HEK293 (cell line): ENCODE measurements at regions not wholly inside any gene's neighbourhood (a gene's known extent, or its start where the extent isn't known, plus 50 kb on each side); places are given as distances from the start of the nearest gene placed in this dataset.

Source experiments
- CTCF ChIA-PET: fragments of 350-600 bp; formaldehyde crosslinking; extraction: SDS; loops from one replicate; lab custom pipeline; 2021; ENCODE audit warnings: antibody characterized with exemption; lab: Yijun Ruan, JAX
- POLR2A ChIA-PET: fragments of 300-600 bp; formaldehyde crosslinking; extraction: SDS; loops from one replicate; lab custom pipeline; 2020; ENCODE audit warnings: antibody characterized with exemption, inconsistent platforms; lab: Yijun Ruan, JAX
- H3K27ac ChIP-seq: fragments of 200-500 bp; sonication (Bioruptor generic); 2 replicates; pipeline ENCODE4 v1.5.1; 2014; ENCODE audit warnings: low read depth, low read length, control low read depth, inconsistent platforms; ENCODE audit errors: extremely low read depth
- H3K36me3 ChIP-seq, 2 experiments: fragments of 200-500 bp in 1 of 2; sonication (Bioruptor generic) in 1 of 2; 1 replicate in 1 of 2; 2 replicates in 1 of 2; pipeline ENCODE4 v1.5.1; 2014 to 2017; ENCODE audit warnings: inconsistent platforms in 2 of 2, low read length in 2 of 2; ENCODE audit not compliant: control insufficient read depth in 2 of 2, insufficient read depth in 1 of 2
- H3K4me1 ChIP-seq: fragments of 200-500 bp; sonication (Bioruptor generic); 2 replicates; pipeline ENCODE4 v1.5.1; 2014; ENCODE audit warnings: mild to moderate bottlenecking, low read length, inconsistent platforms; ENCODE audit not compliant: control insufficient read depth, insufficient read depth
- H3K4me3 ChIP-seq: 2 replicates; pipeline ENCODE4 v1.5.1; 2011; ENCODE audit warnings: low read depth, mild to moderate bottlenecking, control low read depth, low read length, moderate library complexity
- H3K9me3 ChIP-seq: fragments of 200-500 bp; sonication (Bioruptor generic); 2 replicates; pipeline ENCODE4 v1.5.1; 2014; ENCODE audit warnings: low read depth, low read length, inconsistent platforms; ENCODE audit not compliant: control insufficient read depth, insufficient read depth
- GLI2 ChIP-seq: fragments of 450-650 bp; formaldehyde crosslinking; IDR thresholded peaks from 2 replicates; pipeline ENCODE4; 2017; ENCODE audit warnings: missing biosample characterization, missing genetic modification characterization, low read depth, borderline replicate concordance
- GLIS1 ChIP-seq: fragments of 450-650 bp; formaldehyde crosslinking; IDR thresholded peaks from 2 replicates; pipeline ENCODE4 v1.5.1; 2016; ENCODE audit warnings: missing biosample characterization, missing genetic modification characterization
- IKZF3 ChIP-seq: fragments of 450-650 bp; IDR thresholded peaks from 2 replicates; pipeline ENCODE4 v1.5.0; 2018; ENCODE audit warnings: missing biosample characterization, mild to moderate bottlenecking, missing genetic modification characterization, moderate library complexity
- KLF10 ChIP-seq: fragments of 450-650 bp; IDR thresholded peaks from 2 replicates; pipeline ENCODE4 v1.5.1; 2018; ENCODE audit warnings: missing biosample characterization, mild to moderate bottlenecking, missing genetic modification characterization
- TSHZ1 ChIP-seq: fragments of 450-650 bp; formaldehyde crosslinking; IDR thresholded peaks from 2 replicates; pipeline ENCODE4 v1.5.1; 2016; ENCODE audit warnings: missing biosample characterization, missing genetic modification characterization, borderline replicate concordance
- ZBTB8A ChIP-seq: fragments of 450-650 bp; formaldehyde crosslinking; IDR thresholded peaks from 2 replicates; pipeline ENCODE4 v1.5.1; 2016; ENCODE audit warnings: missing biosample characterization, missing genetic modification characterization
- ZEB2 ChIP-seq: fragments of 450-650 bp; formaldehyde crosslinking; IDR thresholded peaks from 2 replicates; pipeline ENCODE4 v1.5.1; 2016; ENCODE audit warnings: missing biosample characterization, missing genetic modification characterization
- ZNF214 ChIP-seq: fragments of 450-650 bp; formaldehyde crosslinking; IDR thresholded peaks from 2 replicates; pipeline ENCODE4 v1.5.1; 2017; ENCODE audit warnings: missing biosample characterization, mild to moderate bottlenecking, missing genetic modification characterization, borderline replicate concordance
- ZNF221 ChIP-seq: fragments of 450-650 bp; formaldehyde crosslinking; IDR thresholded peaks from 2 replicates; pipeline ENCODE4 v1.5.1; 2017; ENCODE audit warnings: missing biosample characterization, missing genetic modification characterization, borderline replicate concordance
- ZNF354C ChIP-seq: fragments of 450-650 bp; formaldehyde crosslinking; IDR thresholded peaks from 2 replicates; pipeline ENCODE4 v1.5.1; 2016; ENCODE audit warnings: missing biosample characterization, missing genetic modification characterization, low read depth, borderline replicate concordance
- ZNF416 ChIP-seq: fragments of 450-650 bp; formaldehyde crosslinking; IDR thresholded peaks from 2 replicates; pipeline ENCODE4 v1.5.1; 2016; ENCODE audit warnings: missing biosample characterization, missing genetic modification characterization
- ZNF426 ChIP-seq: fragments of 450-650 bp; formaldehyde crosslinking; IDR thresholded peaks from 2 replicates; pipeline ENCODE4 v1.5.1; 2017; ENCODE audit warnings: missing biosample characterization, missing genetic modification characterization, mild to moderate bottlenecking, inconsistent platforms, moderate library complexity
- ZNF48 ChIP-seq: fragments of 450-650 bp; formaldehyde crosslinking; IDR thresholded peaks from 2 replicates; pipeline ENCODE4 v1.5.1; 2016; ENCODE audit warnings: missing biosample characterization, missing genetic modification characterization
- ZNF510 ChIP-seq: fragments of 450-650 bp; formaldehyde crosslinking; IDR thresholded peaks from 2 replicates; pipeline ENCODE4 v1.5.1; 2018; ENCODE audit warnings: mild to moderate bottlenecking, missing genetic modification characterization, missing biosample characterization; ENCODE audit not compliant: insufficient replicate concordance
- ZNF514 ChIP-seq: fragments of 450-650 bp; formaldehyde crosslinking; IDR thresholded peaks from 2 replicates; pipeline ENCODE4 v1.5.1; 2016; ENCODE audit warnings: missing biosample characterization, missing genetic modification characterization
- ZNF529 ChIP-seq: fragments of 450-650 bp; formaldehyde crosslinking; IDR thresholded peaks from 2 replicates; pipeline ENCODE4 v1.5.1; 2017; ENCODE audit warnings: missing genetic modification characterization, missing biosample characterization; ENCODE audit not compliant: insufficient replicate concordance
- ZNF654 ChIP-seq: fragments of 450-650 bp; formaldehyde crosslinking; IDR thresholded peaks from 2 replicates; pipeline ENCODE4 v1.5.1; 2016; ENCODE audit warnings: low read depth, missing biosample characterization, missing genetic modification characterization
- ZSCAN30 ChIP-seq: fragments of 450-650 bp; IDR thresholded peaks from 2 replicates; pipeline ENCODE4 v1.5.1; 2018; ENCODE audit warnings: missing biosample characterization, mild to moderate bottlenecking, missing genetic modification characterization, moderate library complexity
- ZSCAN5A ChIP-seq: fragments of 450-650 bp; formaldehyde crosslinking; IDR thresholded peaks from 2 replicates; pipeline ENCODE4 v1.5.1; 2016; ENCODE audit warnings: missing biosample characterization, missing genetic modification characterization
- TF ChIP-seq, protein P1 (sequence below): fragments of 450-650 bp; formaldehyde crosslinking; IDR thresholded peaks from 2 replicates; pipeline ENCODE4 v1.5.0; 2017; ENCODE audit warnings: missing biosample characterization, missing genetic modification characterization, borderline replicate concordance
- TF ChIP-seq, protein P2 (sequence below): fragments of 450-650 bp; formaldehyde crosslinking; IDR thresholded peaks from 2 replicates; pipeline ENCODE4 v1.5.1; 2017; ENCODE audit warnings: missing biosample characterization, missing genetic modification characterization

GRCh38 chr4:111952688-111953087 is 192.6 kb upstream of the FAM241A start:
- no peaks in the 10 kb centered on the region for H3K36me3 ChIP-seq
- TF ChIP-seq ZNF416 (no peak), GLIS1 (tag by site-specific recombination) (no peak), ZSCAN30 (no peak), ZNF514 (tag by site-specific recombination) (no peak), ZNF654 (tag by site-specific recombination) (no peak), TSHZ1 (tag by site-specific recombination) (no peak), ZNF48 (no peak), ZEB2 (no peak), ZNF354C (no peak), ZNF426 (tag by site-specific recombination) (no peak), IKZF3 (tag by site-specific recombination) (no peak), ZBTB8A (tag by site-specific recombination) (no peak), KLF10 (tag by site-specific recombination) (no peak)
- TF ChIP-seq, protein P1, sequence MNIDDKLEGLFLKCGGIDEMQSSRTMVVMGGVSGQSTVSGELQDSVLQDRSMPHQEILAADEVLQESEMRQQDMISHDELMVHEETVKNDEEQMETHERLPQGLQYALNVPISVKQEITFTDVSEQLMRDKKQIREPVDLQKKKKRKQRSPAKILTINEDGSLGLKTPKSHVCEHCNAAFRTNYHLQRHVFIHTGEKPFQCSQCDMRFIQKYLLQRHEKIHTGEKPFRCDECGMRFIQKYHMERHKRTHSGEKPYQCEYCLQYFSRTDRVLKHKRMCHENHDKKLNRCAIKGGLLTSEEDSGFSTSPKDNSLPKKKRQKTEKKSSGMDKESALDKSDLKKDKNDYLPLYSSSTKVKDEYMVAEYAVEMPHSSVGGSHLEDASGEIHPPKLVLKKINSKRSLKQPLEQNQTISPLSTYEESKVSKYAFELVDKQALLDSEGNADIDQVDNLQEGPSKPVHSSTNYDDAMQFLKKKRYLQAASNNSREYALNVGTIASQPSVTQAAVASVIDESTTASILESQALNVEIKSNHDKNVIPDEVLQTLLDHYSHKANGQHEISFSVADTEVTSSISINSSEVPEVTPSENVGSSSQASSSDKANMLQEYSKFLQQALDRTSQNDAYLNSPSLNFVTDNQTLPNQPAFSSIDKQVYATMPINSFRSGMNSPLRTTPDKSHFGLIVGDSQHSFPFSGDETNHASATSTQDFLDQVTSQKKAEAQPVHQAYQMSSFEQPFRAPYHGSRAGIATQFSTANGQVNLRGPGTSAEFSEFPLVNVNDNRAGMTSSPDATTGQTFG (tag by site-specific recombination), result no peak
- H3K4me3 ChIP-seq, result no peak overlapping the region
- H3K9me3 ChIP-seq, result no peaks in the 10 kb centered on the region
- H3K4me1 ChIP-seq, result no peaks in the 10 kb centered on the region
- POLR2A ChIA-PET, result no interaction called here
- no peak overlapping the region for H3K27ac ChIP-seq
- CTCF ChIA-PET, result interaction anchor here (0.5 to 1.0 kb wide), 3 partner anchors 8 to 13 kb away, joined by 3 read pairs; no protein-coding TSS in a partner anchor

- Histone ChIP-seq H3K4me1 (no peaks in the 10 kb centered on the region), H3K4me3 (no peak overlapping the region), H3K9me3 (no peaks in the 10 kb centered on the region), H3K27ac (no peak overlapping the region), H3K36me3 (no peaks in the 10 kb centered on the region)
- CTCF ChIA-PET, result no interaction called here
- POLR2A ChIA-PET, result no interaction called here
- TF ChIP-seq ZNF510 (no peak), ZNF529 (no peak), ZNF221 (tag by site-specific recombination) (no peak), ZSCAN5A (tag by site-specific recombination) (no peak), ZNF214 (tag by site-specific recombination) (no peak), GLI2 (tag by site-specific recombination) (no peak)
- TF ChIP-seq, protein P2, sequence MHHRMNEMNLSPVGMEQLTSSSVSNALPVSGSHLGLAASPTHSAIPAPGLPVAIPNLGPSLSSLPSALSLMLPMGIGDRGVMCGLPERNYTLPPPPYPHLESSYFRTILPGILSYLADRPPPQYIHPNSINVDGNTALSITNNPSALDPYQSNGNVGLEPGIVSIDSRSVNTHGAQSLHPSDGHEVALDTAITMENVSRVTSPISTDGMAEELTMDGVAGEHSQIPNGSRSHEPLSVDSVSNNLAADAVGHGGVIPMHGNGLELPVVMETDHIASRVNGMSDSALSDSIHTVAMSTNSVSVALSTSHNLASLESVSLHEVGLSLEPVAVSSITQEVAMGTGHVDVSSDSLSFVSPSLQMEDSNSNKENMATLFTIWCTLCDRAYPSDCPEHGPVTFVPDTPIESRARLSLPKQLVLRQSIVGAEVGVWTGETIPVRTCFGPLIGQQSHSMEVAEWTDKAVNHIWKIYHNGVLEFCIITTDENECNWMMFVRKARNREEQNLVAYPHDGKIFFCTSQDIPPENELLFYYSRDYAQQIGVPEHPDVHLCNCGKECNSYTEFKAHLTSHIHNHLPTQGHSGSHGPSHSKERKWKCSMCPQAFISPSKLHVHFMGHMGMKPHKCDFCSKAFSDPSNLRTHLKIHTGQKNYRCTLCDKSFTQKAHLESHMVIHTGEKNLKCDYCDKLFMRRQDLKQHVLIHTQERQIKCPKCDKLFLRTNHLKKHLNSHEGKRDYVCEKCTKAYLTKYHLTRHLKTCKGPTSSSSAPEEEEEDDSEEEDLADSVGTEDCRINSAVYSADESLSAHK (tag by site-specific recombination), result no peak
These were observed 190.7 kb upstream of the FAM241A start for GRCh38 chr4:111954550-111954949.
